GM23248 (cell line): ENCODE measurements at regions not wholly inside any gene's neighbourhood (a gene's known extent, or its start where the extent isn't known, plus 50 kb on each side); places are given as distances from the start of the nearest gene placed in this dataset.

Experiments used
- DNase-seq: peaks from one replicate; pipeline ENCODE4 v3.0.0-alpha.2; 2015
- H2AFZ ChIP-seq: fragments of 200-600 bp; sonication (generic); 2 replicates; pipeline ENCODE4 v1.6.1; 2016; ENCODE audit warnings: antibody characterized with exemption
- H3F3A ChIP-seq: fragments of 200-600 bp; sonication (generic); 2 replicates; pipeline ENCODE4 v1.6.1; 2016; ENCODE audit warnings: mild to moderate bottlenecking, antibody characterized with exemption, mixed run types; ENCODE audit not compliant: insufficient read depth
- H3K27ac ChIP-seq: fragments of 200-600 bp; sonication (generic); 2 replicates; pipeline ENCODE4 v1.5.1; 2016; ENCODE audit warnings: mild to moderate bottlenecking
- H3K27me3 ChIP-seq: fragments of 200-600 bp; sonication (generic); replicated peaks from 2 replicates; pipeline ENCODE4 v1.6.1; 2016; ENCODE audit warnings: mild to moderate bottlenecking; ENCODE audit not compliant: insufficient read depth
- H3K36me3 ChIP-seq: fragments of 200-600 bp; sonication (generic); 2 replicates; pipeline ENCODE4 v1.6.1; 2016; ENCODE audit warnings: low read depth, mild to moderate bottlenecking
- H3K4me1 ChIP-seq: fragments of 200-600 bp; sonication (generic); 2 replicates; pipeline ENCODE4 v1.6.1; 2016; ENCODE audit warnings: mild to moderate bottlenecking; ENCODE audit not compliant: insufficient read depth
- H3K4me2 ChIP-seq: fragments of 200-600 bp; sonication (generic); one replicate; pipeline ENCODE4 v1.6.1; 2016; ENCODE audit warnings: mild to moderate bottlenecking; ENCODE audit not compliant: unreplicated experiment
- H3K4me3 ChIP-seq: fragments of 200-600 bp; sonication (generic); 2 replicates; pipeline ENCODE4 v1.5.1; 2016; ENCODE audit warnings: mild to moderate bottlenecking
- H3K79me2 ChIP-seq: fragments of 200-600 bp; sonication (generic); 2 replicates; pipeline ENCODE4 v1.6.1; 2016; ENCODE audit warnings: mild to moderate bottlenecking; ENCODE audit not compliant: insufficient read depth
- H3K9ac ChIP-seq: fragments of 200-600 bp; sonication (generic); 2 replicates; pipeline ENCODE4 v1.6.1; 2016; ENCODE audit warnings: mild to moderate bottlenecking
- H3K9me2 ChIP-seq: fragments of 200-600 bp; sonication (generic); 2 replicates; pipeline ENCODE4 v1.6.1; 2016; ENCODE audit warnings: mixed run types, mild to moderate bottlenecking, moderate library complexity; ENCODE audit not compliant: insufficient read depth
- H3K9me3 ChIP-seq: fragments of 200-600 bp; sonication (generic); one replicate; pipeline ENCODE4 v1.6.1; 2017; ENCODE audit warnings: low read depth
- H4K20me1 ChIP-seq: fragments of 200-600 bp; sonication (generic); 2 replicates; pipeline ENCODE4 v1.6.0; 2016; ENCODE audit not compliant: insufficient read depth
- EZH2 ChIP-seq: fragments of 200-600 bp; sonication (generic); IDR thresholded peaks from 2 replicates; pipeline ENCODE4 v1.6.1; 2018; ENCODE audit warnings: antibody characterized with exemption, mild to moderate bottlenecking; ENCODE audit not compliant: insufficient read depth, poor library complexity, severe bottlenecking
- EZH2phosphoT487 ChIP-seq: fragments of 200-600 bp; sonication (generic); IDR thresholded peaks from 2 replicates; pipeline ENCODE4 v1.6.1; 2018; ENCODE audit warnings: antibody characterized with exemption, moderate library complexity, mild to moderate bottlenecking, low read depth; ENCODE audit not compliant: insufficient read depth
- WGBS, 2 experiments: methylation state at CpG; one replicate each; pipeline ENCODE4 v1.1.6; 2015 to 2017; ENCODE audit warnings: low lambda C conversion rate in 2 of 2, low coverage in 1 of 2; ENCODE audit errors: missing lambda C conversion rate in 2 of 2; 5-methylcytosine and 5-hydroxymethylcytosine counted together
- in situ Hi-C: fragments of 300-500 bp; cut with MboI; formaldehyde crosslinking; loops from 2 replicates; pipeline ENCODE4 v1.15.0; 2020

DNA sequence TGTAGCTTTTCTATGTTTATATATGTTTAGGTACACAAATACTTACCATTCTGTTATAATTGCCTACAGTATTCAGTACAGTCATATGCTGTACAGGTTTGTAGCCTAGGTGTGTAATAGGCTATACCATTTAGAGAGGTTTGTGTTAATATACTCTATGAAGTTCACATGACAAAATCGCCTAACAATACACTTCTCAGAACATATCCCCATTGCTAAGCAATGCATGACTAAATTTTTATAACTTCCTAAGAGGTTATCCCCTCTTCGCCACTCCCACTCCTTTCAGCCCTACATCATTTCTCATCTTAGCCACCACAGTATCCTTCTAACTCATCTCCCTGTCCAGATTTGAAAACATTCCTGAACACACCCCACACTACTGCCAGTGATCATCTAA, 83.7 kb upstream of the ZCCHC13 start:
- in situ Hi-C loops, result no loop called here
- peaks cover 7% of the 10 kb centered on the region; the same call in 1 of the 2 replicates for H3K36me3 ChIP-seq
- no peak overlapping the region for H3K4me2 ChIP-seq
- H3K27me3 ChIP-seq, result no peaks in the 10 kb centered on the region
- no peaks in the 10 kb centered on the region for H4K20me1 ChIP-seq
- H3F3A ChIP-seq, result no peaks in the 10 kb centered on the region
- peaks cover 15% of the 10 kb centered on the region for H3K79me2 ChIP-seq
- H3K27ac ChIP-seq, result no peak overlapping the region
- no peak for TF ChIP-seq EZH2
- TF ChIP-seq EZH2phosphoT487, result no peak
- H3K9ac ChIP-seq, result no peak overlapping the region
- no peaks in the 10 kb centered on the region for H3K4me1 ChIP-seq
- DNase-seq, result no peak
- 97 to 100% methylated on average over 2 of the region's 2 CpGs for WGBS, 2 experiments
- H2AFZ ChIP-seq, result no peak overlapping the region
- no peaks in the 10 kb centered on the region for H3K9me2 ChIP-seq
- H3K9me3 ChIP-seq, result no peaks in the 10 kb centered on the region
- H3K4me3 ChIP-seq, result no peak overlapping the region

DNA sequence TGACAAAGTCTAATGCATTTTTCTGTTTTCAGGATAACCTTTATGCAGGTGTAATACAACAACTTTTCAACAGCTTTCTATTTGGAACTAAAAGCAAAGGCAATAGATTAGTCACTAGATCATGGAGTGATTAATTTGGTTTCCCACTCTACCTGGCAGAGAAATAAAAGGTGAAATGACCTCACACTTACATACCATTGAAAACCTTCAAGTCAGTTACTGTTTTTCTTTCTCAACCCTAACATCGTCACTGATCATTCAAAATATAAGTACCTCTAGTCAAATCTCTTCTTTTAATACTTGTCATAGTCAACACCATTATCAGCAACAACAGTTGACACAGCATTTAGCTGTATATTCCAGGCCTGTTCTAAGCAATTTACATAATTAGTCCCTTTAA, 85.1 kb upstream of the ZCCHC13 start:
- in situ Hi-C loops, result no loop called here
- 96 to 100% methylated on average over 1 of the region's 1 CpG for WGBS, 2 experiments
- H3F3A ChIP-seq, result no peaks in the 10 kb centered on the region
- no peaks in the 10 kb centered on the region for H4K20me1 ChIP-seq
- H3K4me1 ChIP-seq, result no peaks in the 10 kb centered on the region
- no peak overlapping the region for H3K4me2 ChIP-seq
- H3K79me2 ChIP-seq, result 0 out of 2 replicates have a peak, but pooled peaks cover 5% of the 10 kb centered on the region
- no peak for TF ChIP-seq EZH2
- TF ChIP-seq EZH2phosphoT487, result no peak
- no peaks in the 10 kb centered on the region for H3K27me3 ChIP-seq
- H2AFZ ChIP-seq, result no peak overlapping the region
- no peaks in the 10 kb centered on the region for H3K9me2 ChIP-seq
- no peak overlapping the region for H3K9ac ChIP-seq
- H3K36me3 ChIP-seq, result peaks cover under 1% of the 10 kb centered on the region; the same call in 1 of the 2 replicates
- no peak overlapping the region for H3K27ac ChIP-seq
- H3K4me3 ChIP-seq, result no peak overlapping the region
- no peak for DNase-seq
- no peaks in the 10 kb centered on the region for H3K9me3 ChIP-seq

DNA sequence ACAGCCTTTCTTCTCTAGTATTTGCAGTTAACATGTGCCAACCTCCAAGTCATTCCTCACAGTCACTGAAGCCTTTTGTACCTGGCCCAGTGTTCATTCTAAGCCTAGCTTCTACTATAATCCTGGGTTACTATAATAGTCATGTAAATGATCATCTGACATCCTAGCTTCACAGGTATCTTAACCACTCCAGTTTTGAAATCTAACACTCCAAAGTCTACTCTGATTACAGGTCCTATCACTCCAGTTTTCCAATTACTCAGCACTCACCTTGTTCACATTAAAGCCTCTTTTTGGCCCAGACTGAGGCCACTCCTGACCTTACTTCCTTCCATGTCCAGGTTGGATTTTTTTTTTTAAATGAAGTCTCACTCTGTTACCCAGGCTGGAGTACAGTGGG, 87.6 kb upstream of the ZCCHC13 start:
- H3K9ac ChIP-seq, result no peak overlapping the region
- TF ChIP-seq EZH2phosphoT487, result no peak
- TF ChIP-seq EZH2, result no peak
- no peak overlapping the region for H3K4me3 ChIP-seq
- no peaks in the 10 kb centered on the region for H3K4me1 ChIP-seq
- no peak for DNase-seq
- no peak overlapping the region for H3K4me2 ChIP-seq
- H3F3A ChIP-seq, result no peaks in the 10 kb centered on the region
- no peaks in the 10 kb centered on the region for H4K20me1 ChIP-seq
- H3K36me3 ChIP-seq, result peaks cover 2% of the 10 kb centered on the region; the same call in 1 of the 2 replicates
- H2AFZ ChIP-seq, result no peak overlapping the region
- H3K9me2 ChIP-seq, result no peaks in the 10 kb centered on the region
- no peak overlapping the region for H3K27ac ChIP-seq
- no peaks in the 10 kb centered on the region for H3K27me3 ChIP-seq
- 0 out of 2 replicates have a peak, but pooled peaks cover 9% of the 10 kb centered on the region for H3K79me2 ChIP-seq
- in situ Hi-C loops, result no loop called here
- no peaks in the 10 kb centered on the region for H3K9me3 ChIP-seq

DNA sequence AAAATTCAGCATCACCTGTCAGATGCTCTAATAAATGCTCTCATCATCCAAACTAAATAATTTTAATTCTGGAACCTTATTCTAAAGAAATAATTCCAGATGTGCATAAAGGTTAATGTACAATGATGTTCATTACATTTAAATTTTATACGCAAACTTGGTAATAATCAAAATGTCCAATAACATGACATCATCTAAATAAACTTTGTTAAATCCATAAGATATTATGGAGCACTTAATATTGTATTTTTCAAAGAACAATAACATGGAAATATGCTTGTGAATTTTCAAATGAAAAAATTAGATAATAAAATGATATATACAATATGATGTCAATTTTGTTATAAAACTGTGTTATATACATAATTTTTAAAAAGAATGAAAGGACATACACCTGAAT, 92.1 kb upstream of the ZCCHC13 start:
- H3K4me2 ChIP-seq, result no peak overlapping the region
- H3K4me3 ChIP-seq, result no peak overlapping the region
- H3K27me3 ChIP-seq, result no peaks in the 10 kb centered on the region
- H3K9me2 ChIP-seq, result no peaks in the 10 kb centered on the region
- H3K9ac ChIP-seq, result no peak overlapping the region
- H3K4me1 ChIP-seq, result no peaks in the 10 kb centered on the region
- no peak for TF ChIP-seq EZH2phosphoT487
- no peak for TF ChIP-seq EZH2
- peaks cover 2% of the 10 kb centered on the region; the same call in 1 of the 2 replicates for H3K36me3 ChIP-seq
- WGBS, 2 experiments, result 100% methylated on average over 1 of the region's 1 CpG
- DNase-seq, result no peak
- no peaks in the 10 kb centered on the region for H3F3A ChIP-seq
- H3K79me2 ChIP-seq, result peaks cover 17% of the 10 kb centered on the region; the same call in 1 of the 2 replicates
- no peak overlapping the region for H3K27ac ChIP-seq
- no peak overlapping the region for H2AFZ ChIP-seq
- H4K20me1 ChIP-seq, result no peaks in the 10 kb centered on the region
- in situ Hi-C loops, result no loop called here
- H3K9me3 ChIP-seq, result no peaks in the 10 kb centered on the region

DNA sequence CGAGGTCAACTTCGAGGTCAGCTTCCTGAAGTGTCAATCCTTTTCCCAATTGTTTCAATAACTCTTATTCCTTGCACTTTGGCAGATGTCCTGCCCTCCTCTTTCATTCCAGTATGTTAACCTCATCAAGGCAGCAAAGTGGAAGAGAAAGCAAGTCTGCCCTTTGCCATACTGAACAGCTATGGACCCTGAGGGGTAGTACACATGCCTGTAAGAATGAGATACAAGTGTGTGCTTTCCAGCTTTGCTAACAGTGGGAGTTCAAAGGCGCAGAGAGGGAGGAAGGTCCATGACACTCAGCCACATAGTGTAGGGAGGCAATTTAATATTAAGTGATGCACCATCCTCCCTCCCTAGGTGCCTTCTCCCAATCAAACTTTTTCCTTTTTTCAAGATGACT, 96.4 kb upstream of the ZCCHC13 start:
- H3K4me1 ChIP-seq, result no peaks in the 10 kb centered on the region
- H3K4me3 ChIP-seq, result no peak overlapping the region
- no peak overlapping the region for H3K27ac ChIP-seq
- no peaks in the 10 kb centered on the region for H3K9me3 ChIP-seq
- H2AFZ ChIP-seq, result no peak overlapping the region
- no peaks in the 10 kb centered on the region for H3F3A ChIP-seq
- no peak overlapping the region for H3K9ac ChIP-seq
- H3K27me3 ChIP-seq, result no peaks in the 10 kb centered on the region
- peaks cover 17% of the 10 kb centered on the region; the same call in 1 of the 2 replicates for H3K79me2 ChIP-seq
- 93 to 97% methylated on average over 3 of the region's 3 CpGs for WGBS, 2 experiments
- no peak for TF ChIP-seq EZH2phosphoT487
- no peak for TF ChIP-seq EZH2
- DNase-seq, result no peak
- H3K36me3 ChIP-seq, result no peaks in the 10 kb centered on the region
- no peak overlapping the region for H3K4me2 ChIP-seq
- no peaks in the 10 kb centered on the region for H4K20me1 ChIP-seq
- no peaks in the 10 kb centered on the region for H3K9me2 ChIP-seq
- in situ Hi-C loops, result no loop called here
